Loucy (cell line): ENCODE measurements at regions not wholly inside any gene's neighbourhood (a gene's known extent, or its start where the extent isn't known, plus 50 kb on each side); places are given as distances from the start of the nearest gene placed in this dataset.

ENCODE experiments used
- H2AFZ ChIP-seq: fragments of 200-600 bp; sonication (generic); 2 replicates; pipeline ENCODE4 v1.6.0; 2016; ENCODE audit warnings: antibody characterized with exemption, mild to moderate bottlenecking, low read length, moderate library complexity
- H3F3A ChIP-seq: fragments of 200-600 bp; 2 replicates; pipeline ENCODE4 v1.6.0; 2016; ENCODE audit warnings: antibody characterized with exemption, low read depth, mild to moderate bottlenecking
- H3K27me3 ChIP-seq: fragments of 200-600 bp; sonication (generic); 2 replicates; pipeline ENCODE4 v1.6.1; 2014; ENCODE audit warnings: low read length, mild to moderate bottlenecking; ENCODE audit not compliant: insufficient read depth, poor library complexity, severe bottlenecking
- H3K36me3 ChIP-seq: fragments of 200-600 bp; sonication (generic); 2 replicates; pipeline ENCODE4 v1.6.1; 2016; ENCODE audit warnings: low read length; ENCODE audit not compliant: insufficient read depth
- H3K4me1 ChIP-seq: fragments of 200-600 bp; sonication (generic); 2 replicates; pipeline ENCODE4 v1.5.1; 2014; ENCODE audit warnings: low read length, mild to moderate bottlenecking; ENCODE audit not compliant: insufficient read depth, poor library complexity, severe bottlenecking
- H3K4me2 ChIP-seq: fragments of 200-600 bp; sonication (generic); 2 replicates; pipeline ENCODE4 v1.6.0; 2014; ENCODE audit warnings: antibody characterized with exemption, low read length, low read depth, mild to moderate bottlenecking; ENCODE audit not compliant: poor library complexity, severe bottlenecking
- H3K4me3 ChIP-seq: fragments of 200-600 bp; sonication (generic); 2 replicates; pipeline ENCODE4 v1.5.1; 2014; ENCODE audit warnings: low read length, mild to moderate bottlenecking, mixed read lengths; ENCODE audit not compliant: poor library complexity, severe bottlenecking
- H3K79me2 ChIP-seq: fragments of 200-600 bp; sonication (generic); 2 replicates; pipeline ENCODE4 v1.6.1; 2014; ENCODE audit warnings: low read length; ENCODE audit not compliant: insufficient read depth
- H3K9ac ChIP-seq: fragments of 200-600 bp; sonication (generic); 2 replicates; pipeline ENCODE4 v1.6.0; 2014; ENCODE audit warnings: mild to moderate bottlenecking, low read depth, low read length, moderate library complexity; ENCODE audit not compliant: poor library complexity, severe bottlenecking
- H3K9me2 ChIP-seq: fragments of 200-600 bp; sonication (generic); replicated peaks from 2 replicates; pipeline ENCODE4 v1.6.1; 2016; ENCODE audit warnings: low read depth, low read length, mixed read lengths
- H3K9me3 ChIP-seq: fragments of 200-600 bp; sonication (generic); 2 replicates; pipeline ENCODE4 v1.6.1; 2014; ENCODE audit warnings: mild to moderate bottlenecking, antibody characterized with exemption, low read length, low read depth; ENCODE audit not compliant: insufficient read depth
- H4K20me1 ChIP-seq: fragments of 200-600 bp; sonication (generic); 2 replicates; pipeline ENCODE4 v1.6.0; 2014; ENCODE audit warnings: antibody characterized with exemption, low read length, mild to moderate bottlenecking; ENCODE audit not compliant: insufficient read depth, poor library complexity, severe bottlenecking
- EZH2phosphoT487 ChIP-seq: fragments of 200-600 bp; IDR thresholded peaks from 2 replicates; pipeline ENCODE4 v1.6.1; 2018; ENCODE audit warnings: antibody characterized with exemption, mild to moderate bottlenecking, moderate library complexity, borderline replicate concordance
- TF ChIP-seq, protein P1 (sequence below): fragments of 200-600 bp; sonication (generic); conservative IDR thresholded peaks from 2 replicates; pipeline ENCODE4 v1.5.1; 2014; ENCODE audit warnings: mild to moderate bottlenecking, antibody characterized with exemption, low read length

DNA sequence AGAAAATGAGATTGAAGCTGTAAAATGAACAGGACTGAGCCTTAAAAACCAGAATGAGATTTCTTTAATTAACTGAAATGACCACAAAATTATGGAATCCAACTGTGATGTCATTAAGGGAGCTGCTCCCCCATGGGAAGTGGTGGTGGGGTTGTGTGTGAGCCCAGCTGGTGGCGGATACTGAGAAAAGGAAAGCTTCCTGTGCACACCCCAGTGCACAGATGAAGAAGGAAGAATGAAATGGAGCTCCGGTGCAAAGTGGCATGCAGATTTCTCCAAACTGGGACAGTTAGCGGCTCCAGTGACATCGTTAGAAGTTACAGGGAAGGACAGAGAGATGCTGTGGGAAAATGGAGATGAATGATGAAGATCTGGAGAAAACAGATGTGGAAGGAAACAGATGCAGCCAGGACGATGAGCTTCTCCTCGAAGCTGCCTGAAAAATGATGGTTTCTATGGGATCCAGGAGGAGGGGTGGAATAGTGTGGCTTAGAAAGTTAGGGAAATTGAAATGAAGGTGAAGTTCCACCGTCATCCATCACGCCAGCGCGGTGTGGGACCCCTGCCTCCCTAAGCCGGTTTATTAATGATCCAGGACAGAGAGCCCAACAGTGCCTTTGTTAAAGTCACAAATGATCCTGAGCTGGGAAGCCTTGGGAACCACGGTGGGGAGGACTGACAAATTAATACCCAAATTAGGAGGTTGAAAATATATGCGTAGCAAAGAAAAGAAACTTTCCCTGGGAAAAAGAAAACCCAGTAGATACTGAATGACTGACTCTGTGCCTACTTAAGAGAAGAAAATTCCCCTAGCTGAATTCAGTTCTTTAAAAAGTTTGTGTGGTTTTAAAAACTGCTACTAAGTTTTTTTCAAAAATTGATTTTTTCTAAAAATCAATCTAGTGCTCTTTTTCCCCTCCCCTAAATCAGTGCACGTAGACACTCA lies 77.2 kb downstream of the TSN start:
- no peak overlapping the region for H3K4me3 ChIP-seq
- H3F3A ChIP-seq = no peaks in the 10 kb centered on the region
- H4K20me1 ChIP-seq = no peaks in the 10 kb centered on the region
- no peaks in the 10 kb centered on the region for H3K4me1 ChIP-seq
- no peaks in the 10 kb centered on the region for H3K36me3 ChIP-seq
- no peak overlapping the region for H3K9ac ChIP-seq
- TF ChIP-seq EZH2phosphoT487 = no peak
- TF ChIP-seq, protein P1, sequence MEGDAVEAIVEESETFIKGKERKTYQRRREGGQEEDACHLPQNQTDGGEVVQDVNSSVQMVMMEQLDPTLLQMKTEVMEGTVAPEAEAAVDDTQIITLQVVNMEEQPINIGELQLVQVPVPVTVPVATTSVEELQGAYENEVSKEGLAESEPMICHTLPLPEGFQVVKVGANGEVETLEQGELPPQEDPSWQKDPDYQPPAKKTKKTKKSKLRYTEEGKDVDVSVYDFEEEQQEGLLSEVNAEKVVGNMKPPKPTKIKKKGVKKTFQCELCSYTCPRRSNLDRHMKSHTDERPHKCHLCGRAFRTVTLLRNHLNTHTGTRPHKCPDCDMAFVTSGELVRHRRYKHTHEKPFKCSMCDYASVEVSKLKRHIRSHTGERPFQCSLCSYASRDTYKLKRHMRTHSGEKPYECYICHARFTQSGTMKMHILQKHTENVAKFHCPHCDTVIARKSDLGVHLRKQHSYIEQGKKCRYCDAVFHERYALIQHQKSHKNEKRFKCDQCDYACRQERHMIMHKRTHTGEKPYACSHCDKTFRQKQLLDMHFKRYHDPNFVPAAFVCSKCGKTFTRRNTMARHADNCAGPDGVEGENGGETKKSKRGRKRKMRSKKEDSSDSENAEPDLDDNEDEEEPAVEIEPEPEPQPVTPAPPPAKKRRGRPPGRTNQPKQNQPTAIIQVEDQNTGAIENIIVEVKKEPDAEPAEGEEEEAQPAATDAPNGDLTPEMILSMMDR = no peak
- H3K4me2 ChIP-seq = no peak overlapping the region
- H3K27me3 ChIP-seq = no peaks in the 10 kb centered on the region
- no peaks in the 10 kb centered on the region for H3K9me2 ChIP-seq
- H3K79me2 ChIP-seq = no peaks in the 10 kb centered on the region
- H2AFZ ChIP-seq = no peak overlapping the region
- H3K9me3 ChIP-seq = no peaks in the 10 kb centered on the region

- no peaks in the 10 kb centered on the region for H3K27me3 ChIP-seq
- no peaks in the 10 kb centered on the region for H4K20me1 ChIP-seq
- no peaks in the 10 kb centered on the region for H3K4me1 ChIP-seq
- no peak for TF ChIP-seq EZH2phosphoT487
- H3K9me2 ChIP-seq = no peaks in the 10 kb centered on the region
- H3K79me2 ChIP-seq = no peaks in the 10 kb centered on the region
- no peak overlapping the region for H3K4me2 ChIP-seq
- no peak overlapping the region for H3K9ac ChIP-seq
- H3F3A ChIP-seq = no peaks in the 10 kb centered on the region
- H3K9me3 ChIP-seq = no peaks in the 10 kb centered on the region
- no peak overlapping the region for H2AFZ ChIP-seq
- no peak overlapping the region for H3K4me3 ChIP-seq
- no peaks in the 10 kb centered on the region for H3K36me3 ChIP-seq
These were observed 77.9 kb downstream of the TSN start for GRCh38 chr2:121833358-121833723.

DNA sequence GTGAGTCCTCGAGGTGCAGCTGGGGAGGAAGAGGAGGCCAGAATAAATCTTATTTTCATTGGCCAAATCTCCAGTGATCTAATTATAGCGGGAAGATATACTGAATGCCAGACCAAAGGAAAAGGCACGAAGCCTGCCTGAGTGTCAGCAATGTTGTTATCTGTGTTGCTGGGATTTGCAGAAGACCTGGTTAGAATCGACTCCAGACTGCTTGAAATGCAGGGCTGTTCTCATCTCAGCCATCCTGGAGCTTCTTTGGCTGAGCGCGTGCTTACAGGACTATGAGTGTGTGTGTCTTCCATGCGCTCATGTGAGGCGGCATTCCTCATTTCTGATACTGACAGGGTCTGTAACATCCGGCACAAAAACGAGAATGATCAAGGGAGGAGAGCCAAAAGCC lies 81.2 kb downstream of the TSN start:
- no peaks in the 10 kb centered on the region for H3K79me2 ChIP-seq
- H3K4me3 ChIP-seq = no peak overlapping the region
- no peak for TF ChIP-seq EZH2phosphoT487
- TF ChIP-seq, protein P1 = no peak
- H2AFZ ChIP-seq = no peak overlapping the region
- H3K4me1 ChIP-seq = no peaks in the 10 kb centered on the region
- no peaks in the 10 kb centered on the region for H3K9me2 ChIP-seq
- no peaks in the 10 kb centered on the region for H3K27me3 ChIP-seq
- H4K20me1 ChIP-seq = no peaks in the 10 kb centered on the region
- H3K36me3 ChIP-seq = no peaks in the 10 kb centered on the region
- no peaks in the 10 kb centered on the region for H3K9me3 ChIP-seq
- H3K9ac ChIP-seq = no peak overlapping the region
- no peaks in the 10 kb centered on the region for H3F3A ChIP-seq
- H3K4me2 ChIP-seq = no peak overlapping the region

DNA sequence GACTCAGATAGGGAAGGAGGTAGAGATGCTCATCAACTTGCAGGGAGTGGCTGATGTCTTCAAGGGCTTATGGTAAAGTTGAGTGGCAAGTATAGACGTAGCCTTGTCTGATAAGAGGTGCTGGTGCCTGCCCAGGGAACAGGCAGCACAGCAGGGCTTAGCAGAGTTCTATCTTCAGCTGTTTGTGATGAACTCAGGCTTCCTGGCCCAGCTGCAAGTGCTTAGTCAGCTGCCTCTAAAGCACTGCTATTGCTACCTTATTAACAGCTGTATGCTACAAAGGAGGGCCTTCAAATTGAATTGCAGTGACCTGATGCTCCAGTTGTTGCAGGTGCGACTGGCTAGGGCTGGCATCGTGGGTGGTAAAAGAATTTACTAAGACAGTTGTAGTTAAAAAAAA lies 82.1 kb downstream of the TSN start:
- no peaks in the 10 kb centered on the region for H3F3A ChIP-seq
- no peak for TF ChIP-seq EZH2phosphoT487
- TF ChIP-seq, protein P1 = no peak
- H3K27me3 ChIP-seq = no peaks in the 10 kb centered on the region
- no peak overlapping the region for H3K4me2 ChIP-seq
- no peaks in the 10 kb centered on the region for H3K79me2 ChIP-seq
- no peaks in the 10 kb centered on the region for H3K9me3 ChIP-seq
- H3K9me2 ChIP-seq = no peaks in the 10 kb centered on the region
- H2AFZ ChIP-seq = no peak overlapping the region
- H3K4me3 ChIP-seq = no peak overlapping the region
- no peaks in the 10 kb centered on the region for H3K36me3 ChIP-seq
- H3K9ac ChIP-seq = no peak overlapping the region
- H4K20me1 ChIP-seq = no peaks in the 10 kb centered on the region
- H3K4me1 ChIP-seq = no peaks in the 10 kb centered on the region
